GM12878 (cell line): ENCODE measurements at regions not wholly inside any gene's neighbourhood (a gene's known extent, or its start where the extent isn't known, plus 50 kb on each side); places are given as distances from the start of the nearest gene placed in this dataset.

ENCODE experiments used
- ATAC-seq: fragments of 200-7000 bp; cut with Tn5 transposase; 3 replicates; pipeline ENCODE4 v1.9.1; 2020; ENCODE audit warnings: mild to moderate bottlenecking, moderate library complexity
- BruUV-seq: library from RNA; stranded (reverse); fragments of 400-500 nt; replicated peaks from 2 replicates; lab custom pipeline; 2021; lab: Mats Ljungman, UMichigan
- CTCF ChIA-PET: fragments of 300-600 bp; sonication (Branson Sonifier 250); formaldehyde crosslinking; extraction: SDS; loops from one replicate; lab custom pipeline; 2021; ENCODE audit warnings: inconsistent platforms; lab: Yijun Ruan, JAX
- POLR2A ChIA-PET: fragments of 350-600 bp; formaldehyde crosslinking; extraction: SDS; loops from one replicate; lab custom pipeline; 2021; ENCODE audit warnings: inconsistent platforms; lab: Charles Lee
- RAD21 ChIA-PET: fragments of 300-600 bp; sonication (Branson Sonifier 250); formaldehyde crosslinking; loops from one replicate; lab custom pipeline; 2023; ENCODE audit warnings: antibody characterized with exemption; ENCODE audit not compliant: unreplicated experiment; lab: Charles Lee
- SMC1A ChIA-PET: fragments of 300-600 bp; sonication (Branson Sonifier 250); formaldehyde crosslinking; loops from one replicate; lab custom pipeline; 2023; ENCODE audit not compliant: unreplicated experiment, uncharacterized antibody; lab: Charles Lee
- DNase-seq: peaks from one replicate; pipeline ENCODE4 v3.0.0-alpha.2; 2011; ENCODE audit warnings: low read depth, low spot score
- FAIRE-seq: peaks from 3 replicates; lab custom pipeline; 2011; peaks lifted over from hg19 to GRCh38; lab: Jason Lieb, UNC
- H2AFZ ChIP-seq: 2 replicates; pipeline ENCODE4 v1.6.0; 2011; ENCODE audit warnings: low read depth, low read length, control low read depth; ENCODE audit not compliant: control insufficient read depth
- H3K27ac ChIP-seq: 2 replicates; pipeline ENCODE4 v1.5.1; 2011; ENCODE audit warnings: control low read depth; ENCODE audit not compliant: control insufficient read depth, insufficient read depth
- H3K27me3 ChIP-seq, 2 experiments: replicated peaks in 1 of 2; 2 replicates each; pipeline versions ENCODE4 v1.6.0 to v1.6.1; 2011; ENCODE audit warnings: low read length in 1 of 2; ENCODE audit not compliant: control insufficient read depth in 2 of 2, insufficient read depth in 2 of 2
- H3K36me3 ChIP-seq, 2 experiments: 2 replicates each; pipeline ENCODE4 v1.5.1; 2011; ENCODE audit warnings: low read length in 1 of 2; ENCODE audit not compliant: control insufficient read depth in 2 of 2, insufficient read depth in 2 of 2
- H3K4me1 ChIP-seq: 2 replicates; pipeline ENCODE4 v1.6.1; 2011; ENCODE audit warnings: mild to moderate bottlenecking, low read length, moderate library complexity, mixed read lengths; ENCODE audit not compliant: control insufficient read depth, insufficient read depth
- H3K4me2 ChIP-seq: 2 replicates; pipeline ENCODE4 v1.6.0; 2011; ENCODE audit warnings: control low read depth; ENCODE audit not compliant: control insufficient read depth, insufficient read depth
- H3K4me3 ChIP-seq: fragments of 200-600 bp; sonication (generic); 2 replicates; pipeline ENCODE4 v1.5.1; 2016
- H3K79me2 ChIP-seq: 2 replicates; pipeline ENCODE4 v1.6.0; 2011; ENCODE audit warnings: low read length; ENCODE audit not compliant: control insufficient read depth, insufficient read depth
- H3K9ac ChIP-seq: 2 replicates; pipeline ENCODE4 v1.8.0; 2011; ENCODE audit warnings: low read length, control low read depth, mixed read lengths; ENCODE audit not compliant: control insufficient read depth, insufficient read depth
- H3K9me3 ChIP-seq: replicated peaks from 3 replicates; pipeline ENCODE4 v1.5.1; 2011; ENCODE audit warnings: mild to moderate bottlenecking, low read length; ENCODE audit not compliant: control insufficient read depth, insufficient read depth
- H4K20me1 ChIP-seq: 2 replicates; pipeline ENCODE4 v1.6.0; 2011; ENCODE audit not compliant: control insufficient read depth, insufficient read depth
- ASH2L ChIP-seq: fragments of 300-600, 200-600 bp; sonication (generic); IDR thresholded peaks from 2 replicates; pipeline ENCODE4 v1.6.1; 2017; ENCODE audit warnings: low read depth, mild to moderate bottlenecking, borderline replicate concordance
- CUX1 ChIP-seq: IDR thresholded peaks from 2 replicates; pipeline ENCODE4 v1.6.1; 2012; ENCODE audit warnings: improper control_type of control experiment, low read depth, low read length; ENCODE audit not compliant: insufficient replicate concordance
- IKZF2 ChIP-seq, 2 experiments: fragments of 450-650 bp; IDR thresholded peaks; 2 replicates each; pipeline ENCODE4 v1.6.1; 2017; ENCODE audit warnings: mild to moderate bottlenecking in 2 of 2, moderate library complexity in 2 of 2
- MTA3 ChIP-seq: IDR thresholded peaks from 2 replicates; pipeline ENCODE4 v1.6.1; 2012; ENCODE audit warnings: low read length, inconsistent platforms, borderline replicate concordance
- NFXL1 ChIP-seq: fragments of 450-650 bp; IDR thresholded peaks from 2 replicates; pipeline ENCODE4 v1.6.1; 2017; ENCODE audit warnings: antibody characterized with exemption, mild to moderate bottlenecking, borderline replicate concordance
- PBX3 ChIP-seq: IDR thresholded peaks from 2 replicates; pipeline ENCODE4 v1.6.1; 2011; ENCODE audit warnings: mild to moderate bottlenecking, low read depth, low read length, moderate library complexity; ENCODE audit not compliant: insufficient replicate concordance
- PML ChIP-seq: IDR thresholded peaks from 2 replicates; pipeline ENCODE4 v1.6.1; 2012; ENCODE audit warnings: low read length, inconsistent platforms
- RCOR1 ChIP-seq: conservative IDR thresholded peaks from 2 replicates; pipeline ENCODE4 v1.6.1; 2012; ENCODE audit warnings: low read depth, low read length, improper control_type of control experiment
- RFX5 ChIP-seq: IDR thresholded peaks from 2 replicates; pipeline ENCODE4 v1.6.1; 2011; ENCODE audit warnings: low read depth, low read length, improper control_type of control experiment
- SMC3 ChIP-seq: IDR thresholded peaks from 2 replicates; pipeline ENCODE4 v1.6.1; 2011; ENCODE audit warnings: low read length, improper control_type of control experiment, borderline replicate concordance
- STAT3 ChIP-seq: IDR thresholded peaks from 2 replicates; pipeline ENCODE4 v1.6.1; 2011; ENCODE audit warnings: low read depth, low read length, improper control_type of control experiment
- WGBS: methylation state at CpG from one replicate; pipeline ENCODE4 v1.1.6; 2016; ENCODE audit warnings: low lambda C conversion rate; ENCODE audit not compliant: insufficient replicate concordance, insufficient coverage; ENCODE audit errors: missing lambda C conversion rate; 5-methylcytosine and 5-hydroxymethylcytosine counted together
- in situ Hi-C: fragments of 300-500 bp; cut with MboI; formaldehyde crosslinking; loops from 9 replicates; pipeline ENCODE4 v1.14.3; 2018; ENCODE audit warnings: mixed read lengths
- intact Hi-C: fragments of 100-400 bp; cut with micrococcal nuclease; formaldehyde crosslinking; loops from one replicate; pipeline ENCODE4 v1.14.2; 2022; ENCODE audit not compliant: unreplicated experiment

- Histone ChIP-seq H3K9me3 (no peaks in the 10 kb centered on the region), H4K20me1 (no peaks in the 10 kb centered on the region), H3K4me1 (no peaks in the 10 kb centered on the region), H3K4me2 (no peak overlapping the region), H3K27ac (no peak overlapping the region), H2AFZ (no peak overlapping the region), H3K27me3 (no peaks in the 10 kb centered on the region), H3K79me2 (no peaks in the 10 kb centered on the region), H3K36me3 (no peaks in the 10 kb centered on the region), H3K9ac (no peak overlapping the region), H3K4me3 (no peak overlapping the region)
- ATAC-seq (no peak), DNase-seq (no peak), FAIRE-seq (no peak)
- intact Hi-C loops (no loop called here), in situ Hi-C loops (no loop called here)
- RAD21 ChIA-PET, result no interaction called here
- no peak for TF ChIP-seq STAT3
- no TSS peak for BruUV-seq
- SMC1A ChIA-PET, result no interaction called here
- POLR2A ChIA-PET, result no interaction called here
- CTCF ChIA-PET, result interaction anchor here (0.6 kb wide), 1 partner anchor 1330 kb away, joined by 5 read pairs; no protein-coding TSS in a partner anchor
Observed at GRCh38 chr12:91333966-91334365, 151.3 kb upstream of the DCN start.

GRCh38 chr12:91332302-91332701 lies 149.7 kb upstream of the DCN start:
- Histone ChIP-seq H3K27ac (no peak overlapping the region), H3K27me3 (no peaks in the 10 kb centered on the region), H4K20me1 (no peaks in the 10 kb centered on the region), H3K9ac (no peak overlapping the region), H2AFZ (no peak overlapping the region), H3K4me2 (no peak overlapping the region), H3K36me3 (no peaks in the 10 kb centered on the region), H3K4me1 (no peaks in the 10 kb centered on the region), H3K4me3 (no peak overlapping the region), H3K9me3 (no peaks in the 10 kb centered on the region), H3K79me2 (no peaks in the 10 kb centered on the region)
- ChIA-PET CTCF (no interaction called here), POLR2A (no interaction called here), RAD21 (no interaction called here), SMC1A (no interaction called here)
- in situ Hi-C loops, result no loop called here
- no peak for FAIRE-seq
- DNase-seq, result no peak
- intact Hi-C loops, result no loop called here
- TF ChIP-seq NFXL1 (no peak), RFX5 (no peak), RCOR1 (no peak), IKZF2 (IDR thresholded peaks at IDR 0.05) (no peak), CUX1 (no peak), SMC3 (no peak), PBX3 (no peak), PML (no peak), MTA3 (no peak), ASH2L (no peak)
- no TSS peak for BruUV-seq
- no peak for ATAC-seq
- 90% methylated on average over 1 of the region's 1 CpG for WGBS
